Neutrophil (primary cell): ENCODE measurements at regions not wholly inside any gene's neighbourhood (a gene's known extent, or its start where the extent isn't known, plus 50 kb on each side); places are given as distances from the start of the nearest gene placed in this dataset.

Experiments used
- H3K27ac ChIP-seq: fragments of 200-600 bp; sonication (generic); 2 replicates; pipeline ENCODE4 v1.5.1; 2016; ENCODE audit warnings: mild to moderate bottlenecking, moderate library complexity
- H3K27me3 ChIP-seq: fragments of 200-600 bp; sonication (generic); 2 replicates; pipeline ENCODE4 v1.6.0; 2016; ENCODE audit warnings: mild to moderate bottlenecking
- H3K36me3 ChIP-seq: fragments of 200-600 bp; sonication (generic); 2 replicates; pipeline ENCODE4 v1.5.1; 2017
- H3K4me1 ChIP-seq, 2 experiments: fragments of 200-600 bp in 1 of 2; sonication (generic) in 1 of 2; 1 replicate in 1 of 2; 2 replicates in 1 of 2; pipeline versions ENCODE4 v1.5.1 to v1.6.1; 2013 to 2016; ENCODE audit warnings: low read depth in 1 of 2, low read length in 1 of 2, mild to moderate bottlenecking in 1 of 2, moderate library complexity in 1 of 2; ENCODE audit not compliant: control insufficient read depth in 1 of 2, insufficient read depth in 1 of 2
- H3K4me3 ChIP-seq, 2 experiments: fragments of 200-600 bp in 1 of 2; sonication (generic) in 1 of 2; 1 replicate in 1 of 2; 2 replicates in 1 of 2; pipeline ENCODE4 v1.5.1; 2013 to 2016; ENCODE audit warnings: low read depth in 1 of 2, low read length in 1 of 2, mild to moderate bottlenecking in 1 of 2, moderate library complexity in 1 of 2
- H3K9me3 ChIP-seq: fragments of 200-600 bp; sonication (generic); 2 replicates; pipeline ENCODE4 v1.5.1; 2016
- CTCF ChIP-seq: fragments of 200-600 bp; sonication (generic); IDR thresholded peaks from 2 replicates; pipeline ENCODE4 v1.5.1; 2016; ENCODE audit warnings: antibody characterized with exemption

GRCh38 chr9:105979290-105979689 is 284.9 kb downstream of the TMEM38B start:
- TF ChIP-seq CTCF: no peak
- no peaks in the 10 kb centered on the region for H3K36me3 ChIP-seq

GRCh38 chr9:105984714-105985113 is 290.4 kb downstream of the TMEM38B start:
- no peaks in the 10 kb centered on the region for H3K4me1 ChIP-seq
- no peak overlapping the region for H3K27ac ChIP-seq
- TF ChIP-seq CTCF: no peak

More at GRCh38 chr9:105979290-105979689, 284.9 kb downstream of the TMEM38B start:
- Histone ChIP-seq H3K4me3 (no peak overlapping the region), H3K4me1 (no peaks in the 10 kb centered on the region), H3K27ac (no peak overlapping the region), H3K9me3 (no peaks in the 10 kb centered on the region), H3K27me3 (no peaks in the 10 kb centered on the region)

GRCh38 chr9:105993116-105993854 is 298.9 kb downstream of the TMEM38B start:
- no peak for TF ChIP-seq CTCF
- Histone ChIP-seq H3K4me1 (no peaks in the 10 kb centered on the region), H3K36me3 (no peaks in the 10 kb centered on the region), H3K27ac (no peak overlapping the region), H3K27me3 (no peaks in the 10 kb centered on the region), H3K9me3 (no peaks in the 10 kb centered on the region), H3K4me3 (no peak overlapping the region)

More at GRCh38 chr9:105984714-105985113, 290.4 kb downstream of the TMEM38B start:
- Histone ChIP-seq H3K36me3 (no peaks in the 10 kb centered on the region), H3K9me3 (no peaks in the 10 kb centered on the region), H3K27me3 (no peaks in the 10 kb centered on the region), H3K4me3 (no peak overlapping the region)

GRCh38 chr9:105993921-105994715 is 299.8 kb downstream of the TMEM38B start:
- no peaks in the 10 kb centered on the region for H3K9me3 ChIP-seq
- TF ChIP-seq CTCF: no peak
- H3K27ac ChIP-seq: no peak overlapping the region
- no peaks in the 10 kb centered on the region for H3K4me1 ChIP-seq
- no peak overlapping the region for H3K4me3 ChIP-seq
- H3K36me3 ChIP-seq: no peaks in the 10 kb centered on the region
- no peaks in the 10 kb centered on the region for H3K27me3 ChIP-seq

- Histone ChIP-seq H3K27me3 (no peaks in the 10 kb centered on the region), H3K4me1 (no peaks in the 10 kb centered on the region), H3K27ac (no peak overlapping the region), H3K4me3 (no peak overlapping the region), H3K9me3 (no peaks in the 10 kb centered on the region), H3K36me3 (no peaks in the 10 kb centered on the region)
- no peak for TF ChIP-seq CTCF
Measured at GRCh38 chr9:105994970-105995369, 300.6 kb downstream of the TMEM38B start.
